ENCODE measurements at regions not wholly inside any gene's neighbourhood (a gene's known extent, or its start where the extent isn't known, plus 50 kb on each side); places are given as distances from the start of the nearest gene placed in this dataset.

- no peaks in the 10 kb centered on the region for H3K9me3 ChIP-seq (ENCODE audit: severe bottlenecking)
- no peak for TF ChIP-seq CTCF (IDR thresholded peaks at IDR 0.05; ENCODE audit: low read depth, low read length)
- H3K36me3 ChIP-seq = no peaks in the 10 kb centered on the region
- no peak overlapping the region for H3K27ac ChIP-seq
- no peak for DNase-seq
- no peaks in the 10 kb centered on the region for H3K27me3 ChIP-seq (ENCODE audit: insufficient read depth, low read depth, severe bottlenecking)
- H3K4me3 ChIP-seq (ENCODE audit: low read depth, low read length) = no peak overlapping the region
These were observed 891.1 kb upstream of the HS3ST1 start for GRCh38 chr4:12319765-12320164.

- no peak for DNase-seq
- Histone ChIP-seq H3K27me3 (ENCODE audit: insufficient read depth, low read depth, severe bottlenecking) (no peaks in the 10 kb centered on the region), H3K27ac (no peak overlapping the region), H3K36me3 (no peaks in the 10 kb centered on the region), H3K4me3 (ENCODE audit: low read depth, low read length) (no peak overlapping the region), H3K9me3 (ENCODE audit: severe bottlenecking) (no peaks in the 10 kb centered on the region)
- TF ChIP-seq CTCF (IDR thresholded peaks at IDR 0.05; ENCODE audit: low read depth, low read length) = no peak
These were observed 876.2 kb upstream of the HS3ST1 start for GRCh38 chr4:12304905-12305304.

GRCh38 chr4:12296366-12296765, 867.7 kb upstream of the HS3ST1 start:
- no peak for TF ChIP-seq CTCF (IDR thresholded peaks at IDR 0.05; ENCODE audit: low read depth, low read length)
- Histone ChIP-seq H3K9me3 (ENCODE audit: severe bottlenecking) (peaks cover 2% of the 10 kb centered on the region), H3K27ac (no peak overlapping the region), H3K36me3 (no peaks in the 10 kb centered on the region), H3K4me3 (ENCODE audit: low read depth, low read length) (no peak overlapping the region), H3K27me3 (ENCODE audit: insufficient read depth, low read depth, severe bottlenecking) (no peaks in the 10 kb centered on the region)
- peak; percentile 69 for DNase-seq

- no peak overlapping the region for H3K27ac ChIP-seq
- H3K4me3 ChIP-seq (ENCODE audit: low read depth, low read length) = no peak overlapping the region
- no peaks in the 10 kb centered on the region for H3K27me3 ChIP-seq (ENCODE audit: insufficient read depth, low read depth, severe bottlenecking)
- H3K36me3 ChIP-seq = no peaks in the 10 kb centered on the region
- TF ChIP-seq CTCF (IDR thresholded peaks at IDR 0.05; ENCODE audit: low read depth, low read length) = no peak
- H3K9me3 ChIP-seq (ENCODE audit: severe bottlenecking) = peaks cover 2% of the 10 kb centered on the region
- no peak for DNase-seq
These were observed 865.3 kb upstream of the HS3ST1 start for GRCh38 chr4:12293906-12294525.

GRCh38 chr4:12286351-12286750, 857.7 kb upstream of the HS3ST1 start:
- Histone ChIP-seq H3K4me3 (ENCODE audit: low read depth, low read length) (no peak overlapping the region), H3K27ac (no peak overlapping the region), H3K9me3 (ENCODE audit: severe bottlenecking) (peaks cover 7% of the 10 kb centered on the region), H3K36me3 (no peaks in the 10 kb centered on the region), H3K27me3 (ENCODE audit: insufficient read depth, low read depth, severe bottlenecking) (no peaks in the 10 kb centered on the region)
- no peak for DNase-seq
- no peak for TF ChIP-seq CTCF (IDR thresholded peaks at IDR 0.05; ENCODE audit: low read depth, low read length)

GRCh38 chr4:12270546-12270945, 841.9 kb upstream of the HS3ST1 start:
- no peaks in the 10 kb centered on the region for H3K27me3 ChIP-seq (ENCODE audit: insufficient read depth, low read depth, severe bottlenecking)
- no peak overlapping the region for H3K4me3 ChIP-seq (ENCODE audit: low read depth, low read length)
- H3K27ac ChIP-seq = no peak overlapping the region
- no peak for DNase-seq
- TF ChIP-seq CTCF (IDR thresholded peaks at IDR 0.05; ENCODE audit: low read depth, low read length) = no peak
- H3K36me3 ChIP-seq = no peaks in the 10 kb centered on the region
- H3K9me3 ChIP-seq (ENCODE audit: severe bottlenecking) = no peaks in the 10 kb centered on the region
